Gastrocnemius medialis (tissue), 4 donors: ENCODE measurements at regions not wholly inside any gene's neighbourhood (a gene's known extent, or its start where the extent isn't known, plus 50 kb on each side); places are given as distances from the start of the nearest gene placed in this dataset.

ENCODE experiments used
- CTCF ChIP-seq, 5 experiments: fragments of 450-650 bp in 3 of 5; fragments of 200-600 bp in 2 of 5; sonication (generic) in 2 of 5; IDR thresholded peaks in 4 of 5; conservative IDR thresholded peaks in 1 of 5; 1 replicate in 4 of 5; 2 replicates in 1 of 5; pipeline ENCODE4 v1.5.1; 2016 to 2019; ENCODE audit warnings: antibody characterized with exemption in 5 of 5, mild to moderate bottlenecking in 3 of 5, moderate library complexity in 3 of 5
- POLR2A ChIP-seq, 2 donors: fragments of 450-650 bp; IDR thresholded peaks; one replicate each; pipeline ENCODE4 v1.6.1; 2017; ENCODE audit warnings: antibody characterized with exemption in 2 of 2, mild to moderate bottlenecking in 2 of 2, moderate library complexity in 2 of 2

GRCh38 chr2:211159972-211160371, 603.6 kb downstream of the CPS1 start:
- no peak for TF ChIP-seq CTCF (IDR thresholded peaks at IDR 0.05 in 4 of 5, conservative IDR thresholded peaks at IDR 0.05 in 1 of 5)
- no peak for TF ChIP-seq POLR2A (IDR thresholded peaks at IDR 0.05)
